ENCODE measurements at regions not wholly inside any gene's neighbourhood (a gene's known extent, or its start where the extent isn't known, plus 50 kb on each side); places are given as distances from the start of the nearest gene placed in this dataset.
A peak's percentile ranks its signal among the peaks of the same experiment; 100 is the strongest.
"Not testable (repeated sequence)": the region's sequence is repeated elsewhere in the genome, so short reads cannot be mapped to it uniquely, and the experiment has no call there.

DNA sequence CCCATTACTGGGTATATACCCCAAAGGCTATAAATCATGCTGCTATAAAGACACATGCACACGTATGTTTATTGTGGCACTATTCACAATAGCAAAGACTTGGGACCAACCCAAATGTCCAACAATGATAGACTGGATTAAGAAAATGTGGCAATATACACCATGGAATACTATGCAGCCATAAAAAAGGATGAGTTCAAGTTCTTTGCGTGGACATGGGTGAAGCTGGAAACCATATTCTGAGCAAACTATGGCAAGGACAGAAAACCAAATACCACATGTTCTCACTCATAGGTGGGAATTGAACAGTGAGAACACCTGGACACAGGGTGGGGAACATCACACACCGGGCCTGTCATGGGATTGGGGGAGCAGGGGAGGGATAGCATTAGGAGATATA lies 54.4 kb upstream of the MUCL1 start:
- not testable (repeated sequence) for DNase-seq (ENCODE audit: low spot score in 2 of 2); FAIRE-seq

- DNase-seq (ENCODE audit: low spot score in 2 of 2) (no peak), FAIRE-seq (no peak)
These were observed 55.7 kb upstream of the MUCL1 start for GRCh38 chr12:54798651-54799050.

- FAIRE-seq (no peak), DNase-seq (ENCODE audit: low spot score in 2 of 2) (no peak)
These were observed 57.3 kb upstream of the MUCL1 start for GRCh38 chr12:54796991-54797390.

DNA sequence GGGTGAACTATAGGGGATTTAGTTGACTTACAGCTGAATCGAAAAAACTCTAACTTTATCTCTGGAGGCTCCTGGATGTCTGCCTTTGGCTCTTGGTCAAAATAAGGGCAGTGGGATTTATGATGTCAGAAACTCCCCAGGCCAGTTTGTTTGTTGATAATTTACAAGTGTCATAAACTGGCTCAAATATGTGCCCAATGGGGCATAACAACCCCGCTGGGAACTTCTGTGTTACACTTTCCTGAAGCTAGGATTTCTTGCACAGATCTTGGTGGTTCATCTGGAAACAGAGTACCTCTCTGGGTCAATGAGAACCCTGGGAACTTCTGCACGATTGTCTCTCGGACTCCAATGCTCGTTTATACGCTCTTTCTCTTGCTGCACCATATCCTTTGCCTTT lies 58.7 kb upstream of the MUCL1 start:
- no peak for FAIRE-seq
- DNase-seq (ENCODE audit: low spot score in 2 of 2): no peak

DNA sequence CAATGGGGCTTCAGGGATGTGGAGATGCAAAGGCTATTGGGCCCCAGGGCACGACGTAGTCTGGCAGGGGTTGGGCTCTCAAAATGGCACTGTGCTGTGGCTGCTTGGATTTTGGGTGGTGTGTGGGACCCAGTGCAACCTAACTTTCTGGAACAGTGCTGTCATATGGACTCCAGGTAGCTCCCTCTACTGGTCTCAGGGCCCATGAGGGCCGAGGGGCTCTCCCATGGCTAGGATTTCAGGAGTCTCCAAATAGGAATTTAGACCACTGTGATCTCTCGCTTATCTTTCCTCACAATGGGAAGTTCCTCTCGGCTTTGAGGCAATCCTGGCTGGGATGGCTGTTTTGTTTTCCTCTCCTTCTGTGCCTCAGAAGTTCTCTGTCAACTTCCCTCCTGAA lies 68.2 kb upstream of the MUCL1 start:
- FAIRE-seq: no peak
- DNase-seq (ENCODE audit: low spot score in 2 of 2): no peak

GRCh38 chr12:54784115-54784514 lies 70.2 kb upstream of the MUCL1 start:
- no peak for DNase-seq (ENCODE audit: low spot score in 2 of 2)
- no peak for FAIRE-seq

- FAIRE-seq; DNase-seq (ENCODE audit: low spot score in 2 of 2): not testable (repeated sequence)
These were observed 77.3 kb upstream of the MUCL1 start for GRCh38 chr12:54777031-54777430.

GRCh38 chr12:54773593-54773992 lies 80.7 kb upstream of the MUCL1 start:
- DNase-seq (ENCODE audit: low spot score in 2 of 2) (no peak), FAIRE-seq (no peak)

GRCh38 chr12:54765652-54766051 lies 88.7 kb upstream of the MUCL1 start:
- FAIRE-seq (no peak), DNase-seq (ENCODE audit: low spot score in 2 of 2) (no peak)

DNA sequence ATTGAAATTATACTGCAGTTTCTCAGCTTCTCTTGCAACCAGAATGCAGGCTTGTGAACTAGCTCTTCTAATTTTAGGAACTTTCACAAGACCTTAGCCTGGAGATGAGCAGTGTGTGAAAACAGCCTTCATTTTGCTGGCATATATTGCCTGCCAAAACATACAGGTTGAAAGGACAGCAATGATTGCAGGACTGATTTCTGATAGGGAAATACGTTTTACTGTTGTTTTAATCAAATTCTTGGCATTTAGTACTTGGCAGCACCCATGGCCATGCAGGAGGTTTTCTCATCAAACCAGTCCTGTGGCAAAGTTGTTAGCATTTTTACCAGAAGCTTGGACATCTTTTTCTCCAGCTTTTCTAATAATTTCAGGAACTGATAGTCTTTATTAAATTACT lies 91.9 kb upstream of the MUCL1 start:
- DNase-seq (ENCODE audit: low spot score in 2 of 2) (no peak), FAIRE-seq (no peak)

GRCh38 chr12:54759751-54760150 lies 94.6 kb upstream of the MUCL1 start:
- no peak for DNase-seq (ENCODE audit: low spot score in 2 of 2)

GRCh38 chr12:54751493-54751892 lies 102.8 kb upstream of the MUCL1 start:
- no peak for DNase-seq (ENCODE audit: low spot score in 2 of 2)

More at GRCh38 chr12:54759751-54760150, 94.6 kb upstream of the MUCL1 start:
- no peak for FAIRE-seq

DNA sequence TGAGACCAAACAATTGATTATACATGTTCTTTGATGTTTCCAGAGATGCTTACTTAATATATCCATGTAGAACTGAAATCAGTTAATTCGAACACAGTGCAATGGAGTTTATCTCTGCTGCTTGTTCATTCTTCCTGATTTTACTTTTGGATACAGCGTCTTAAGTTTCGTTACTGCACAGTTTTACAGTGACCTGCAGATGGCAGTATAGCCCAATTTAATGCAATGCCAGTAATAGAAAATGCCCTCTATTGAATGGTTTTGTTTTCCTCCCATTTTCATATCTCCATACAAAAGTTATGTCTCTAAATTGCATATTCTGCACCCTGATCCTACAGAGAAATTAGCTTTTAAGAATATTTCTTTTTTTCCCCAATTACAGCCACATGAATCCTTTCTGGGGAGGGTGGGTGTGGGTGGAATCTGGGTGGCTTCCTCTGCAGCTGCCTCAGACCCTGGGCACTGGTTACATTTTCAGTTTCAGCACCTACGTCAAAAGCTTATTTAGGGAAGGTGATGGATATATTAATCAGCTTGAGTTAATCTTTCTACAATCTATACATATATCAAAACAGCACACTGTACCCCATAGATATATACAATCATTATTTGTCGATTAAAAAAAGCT lies 101.1 kb upstream of the DCD start:
- peak; percentile 66 for FAIRE-seq
- peak; percentile 10 to 30 for DNase-seq (ENCODE audit: low spot score in 2 of 2)

More at GRCh38 chr12:54751493-54751892, 102.8 kb upstream of the MUCL1 start:
- FAIRE-seq: no peak

DNA sequence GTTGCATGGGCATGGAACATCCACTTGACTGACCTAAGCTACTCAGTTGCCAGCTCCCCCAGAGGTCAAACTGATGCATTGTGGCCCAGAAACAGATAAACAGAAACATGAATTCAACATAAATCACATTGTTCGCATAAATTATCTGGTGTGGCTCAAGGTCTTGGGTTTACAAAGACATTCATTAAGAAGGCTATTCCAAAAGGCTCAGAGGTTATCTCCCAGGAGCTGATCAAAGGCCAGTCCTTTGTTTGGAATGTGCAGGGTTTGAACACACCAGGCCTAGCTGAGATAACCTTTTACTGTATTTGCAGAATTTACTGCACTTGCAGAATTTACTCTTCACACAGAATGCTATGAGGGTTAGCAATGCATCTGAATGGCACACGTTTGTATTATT lies 96.4 kb upstream of the DCD start:
- FAIRE-seq (no peak), DNase-seq (ENCODE audit: low spot score in 2 of 2) (no peak)

DNA sequence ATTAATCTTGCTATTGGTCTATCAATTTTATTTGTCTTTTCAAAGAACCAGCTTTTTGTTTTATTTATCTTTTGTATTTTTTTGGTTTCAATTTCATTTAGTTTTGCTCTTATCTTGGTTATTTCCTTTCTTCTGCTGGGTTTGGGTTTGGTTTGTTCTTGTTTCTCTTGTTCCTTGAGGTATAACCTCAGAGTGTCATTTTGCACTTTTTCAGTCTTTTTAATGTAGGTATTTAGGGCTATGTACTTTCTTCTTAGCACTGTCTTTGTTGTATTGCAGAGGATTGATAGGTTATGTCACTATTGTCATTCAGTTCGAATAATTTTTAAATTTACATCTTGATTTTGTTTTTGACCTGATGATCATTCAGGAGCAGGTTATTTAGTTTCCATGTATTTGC lies 92.7 kb upstream of the DCD start:
- DNase-seq (ENCODE audit: low spot score in 2 of 2) (no peak), FAIRE-seq (no peak)

- FAIRE-seq: no peak
These were observed 88.4 kb upstream of the DCD start for GRCh38 chr12:54736549-54736948.

GRCh38 chr12:54734196-54734950 lies 86.2 kb upstream of the DCD start:
- FAIRE-seq (no peak), DNase-seq (ENCODE audit: low spot score in 2 of 2) (no peak)

More at GRCh38 chr12:54736549-54736948, 88.4 kb upstream of the DCD start:
- no peak for DNase-seq (ENCODE audit: low spot score in 2 of 2)

DNA sequence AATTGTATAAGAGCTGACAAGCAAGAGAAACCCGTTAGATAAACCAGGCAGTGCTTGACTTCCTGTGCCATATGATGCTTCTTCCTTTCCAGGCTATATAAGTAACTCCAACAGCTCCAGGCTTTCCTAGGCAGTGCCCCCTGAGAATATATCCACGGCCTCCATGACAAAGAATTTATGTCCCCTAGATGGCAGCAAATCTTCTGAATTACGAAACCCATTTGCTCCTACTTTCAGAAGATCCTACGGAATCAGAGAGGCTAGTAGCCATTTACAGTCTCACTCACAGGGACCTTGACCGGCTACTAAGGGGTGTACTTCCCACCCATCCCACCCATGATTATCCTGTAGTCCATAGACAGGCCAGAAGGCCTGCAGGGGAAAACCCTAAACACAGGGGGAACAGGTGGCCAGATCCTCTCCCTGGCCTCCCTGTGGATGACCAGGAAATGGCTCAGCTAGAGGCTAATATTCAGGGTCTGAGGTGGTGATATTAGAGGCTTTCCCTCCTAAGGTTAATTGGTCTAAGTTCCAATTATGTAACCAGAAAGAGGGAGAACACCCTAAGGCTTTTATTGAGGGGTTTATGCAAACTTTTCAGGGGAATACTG lies 77.2 kb upstream of the DCD start:
- DNase-seq (ENCODE audit: low spot score in 2 of 2) (no peak), FAIRE-seq (no peak)

DNA sequence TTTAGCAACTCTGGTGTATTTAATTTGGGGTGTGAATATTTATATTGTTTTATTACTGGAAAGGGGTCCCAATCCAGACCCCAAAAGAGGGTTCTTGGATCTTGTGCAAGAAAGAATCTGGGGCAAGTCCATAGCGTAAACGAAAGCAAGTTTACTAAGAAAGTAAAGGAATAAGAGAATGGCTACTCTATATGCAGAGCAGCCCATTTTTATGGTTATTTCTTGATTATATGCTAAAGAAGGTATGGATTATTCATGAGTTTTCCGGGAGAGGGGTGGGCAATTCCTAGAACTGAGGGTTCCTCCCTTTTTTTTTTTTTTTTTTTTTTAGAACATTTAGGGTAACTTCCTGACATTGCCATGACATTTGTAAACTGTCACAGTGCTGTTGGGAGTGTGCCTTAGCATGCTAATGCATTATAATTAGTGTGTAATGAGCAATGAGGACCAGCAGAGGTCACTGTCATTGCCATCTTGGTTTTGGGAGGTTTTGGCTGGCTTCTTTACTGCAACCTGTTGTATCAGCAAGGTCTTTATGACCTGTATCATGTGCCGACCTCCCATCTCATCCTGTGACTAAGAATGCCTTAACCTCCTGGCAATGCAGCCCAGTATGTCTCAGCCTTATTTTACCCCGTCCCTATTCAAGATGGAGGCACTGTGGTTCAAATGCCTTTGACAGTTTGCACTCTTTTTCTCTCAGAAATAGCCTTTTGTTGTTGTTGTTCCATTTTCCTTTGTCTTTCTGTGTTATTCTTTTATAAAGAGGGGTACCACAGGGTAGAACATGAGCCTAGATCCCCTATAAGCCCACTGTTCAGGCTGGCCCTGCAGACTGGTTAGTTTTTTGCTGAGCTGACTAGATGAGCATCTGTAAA lies 75.5 kb upstream of the DCD start:
- no peak for FAIRE-seq
- no peak for DNase-seq (ENCODE audit: low spot score in 2 of 2)

- FAIRE-seq: no peak
These were observed 73.1 kb upstream of the DCD start for GRCh38 chr12:54721312-54721711.

DNA sequence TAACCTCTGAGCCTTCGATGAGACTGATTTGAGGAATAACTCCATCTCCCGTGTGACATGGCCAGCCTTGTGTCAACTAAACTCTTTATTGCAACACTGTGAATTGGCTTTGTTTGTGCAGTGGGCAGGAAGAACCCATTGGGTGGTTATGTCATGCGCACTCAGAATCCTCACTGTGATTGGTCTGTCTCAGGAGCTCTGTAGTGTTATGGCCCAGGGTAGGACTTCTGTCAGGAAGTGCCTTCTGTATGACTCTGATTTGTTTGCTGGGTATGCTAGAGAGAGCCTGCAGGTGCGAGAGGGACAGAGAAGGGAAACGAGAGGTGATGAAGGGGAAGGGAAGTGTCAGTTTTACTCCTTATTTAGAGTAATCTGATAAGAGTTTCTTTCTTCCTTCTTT lies 71.5 kb upstream of the DCD start:
- no peak for FAIRE-seq
- DNase-seq (ENCODE audit: low spot score in 2 of 2): no peak

More at GRCh38 chr12:54721312-54721711, 73.1 kb upstream of the DCD start:
- DNase-seq (ENCODE audit: low spot score in 2 of 2): no peak
